HFF-Myc (cell line): ENCODE measurements at regions not wholly inside any gene's neighbourhood (a gene's known extent, or its start where the extent isn't known, plus 50 kb on each side); places are given as distances from the start of the nearest gene placed in this dataset.

Experiments
- DNase-seq: peaks from one replicate; pipeline ENCODE4 v3.0.0-alpha.2; 2011; ENCODE audit warnings: low read depth; ENCODE audit errors: extremely low read depth
- H3K4me3 ChIP-seq: replicated peaks from 2 replicates; pipeline ENCODE4 v1.5.1; 2011; ENCODE audit warnings: low read depth, mild to moderate bottlenecking, control low read depth, low read length
- TF ChIP-seq, protein P1 (sequence below): IDR thresholded peaks from 2 replicates; pipeline ENCODE4 v1.5.1; 2012; ENCODE audit warnings: mild to moderate bottlenecking, low read depth, low read length, control low read depth; ENCODE audit errors: missing control alignments

DNA sequence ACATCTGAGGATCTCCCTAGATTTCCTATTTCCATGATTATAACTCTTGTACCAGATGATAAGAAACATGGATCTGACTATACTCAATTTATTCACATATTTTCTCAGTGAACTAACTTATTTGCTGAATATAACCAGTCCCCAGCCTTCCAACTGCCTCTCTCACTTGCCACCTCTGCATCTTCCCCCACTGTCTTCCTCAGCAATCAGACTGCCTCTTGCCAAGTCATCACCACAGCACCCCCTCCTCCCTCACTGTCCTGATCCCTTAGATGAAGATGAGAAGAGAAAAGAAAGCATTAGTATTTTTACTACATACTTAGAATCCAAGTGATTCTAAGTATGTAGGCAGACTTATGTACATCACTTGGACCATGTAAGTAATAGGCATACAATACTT, 71.9 kb downstream of the GTPBP8 start:
- no peak overlapping the region for H3K4me3 ChIP-seq
- DNase-seq = no peak
- TF ChIP-seq, protein P1, sequence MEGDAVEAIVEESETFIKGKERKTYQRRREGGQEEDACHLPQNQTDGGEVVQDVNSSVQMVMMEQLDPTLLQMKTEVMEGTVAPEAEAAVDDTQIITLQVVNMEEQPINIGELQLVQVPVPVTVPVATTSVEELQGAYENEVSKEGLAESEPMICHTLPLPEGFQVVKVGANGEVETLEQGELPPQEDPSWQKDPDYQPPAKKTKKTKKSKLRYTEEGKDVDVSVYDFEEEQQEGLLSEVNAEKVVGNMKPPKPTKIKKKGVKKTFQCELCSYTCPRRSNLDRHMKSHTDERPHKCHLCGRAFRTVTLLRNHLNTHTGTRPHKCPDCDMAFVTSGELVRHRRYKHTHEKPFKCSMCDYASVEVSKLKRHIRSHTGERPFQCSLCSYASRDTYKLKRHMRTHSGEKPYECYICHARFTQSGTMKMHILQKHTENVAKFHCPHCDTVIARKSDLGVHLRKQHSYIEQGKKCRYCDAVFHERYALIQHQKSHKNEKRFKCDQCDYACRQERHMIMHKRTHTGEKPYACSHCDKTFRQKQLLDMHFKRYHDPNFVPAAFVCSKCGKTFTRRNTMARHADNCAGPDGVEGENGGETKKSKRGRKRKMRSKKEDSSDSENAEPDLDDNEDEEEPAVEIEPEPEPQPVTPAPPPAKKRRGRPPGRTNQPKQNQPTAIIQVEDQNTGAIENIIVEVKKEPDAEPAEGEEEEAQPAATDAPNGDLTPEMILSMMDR = no peak

DNA sequence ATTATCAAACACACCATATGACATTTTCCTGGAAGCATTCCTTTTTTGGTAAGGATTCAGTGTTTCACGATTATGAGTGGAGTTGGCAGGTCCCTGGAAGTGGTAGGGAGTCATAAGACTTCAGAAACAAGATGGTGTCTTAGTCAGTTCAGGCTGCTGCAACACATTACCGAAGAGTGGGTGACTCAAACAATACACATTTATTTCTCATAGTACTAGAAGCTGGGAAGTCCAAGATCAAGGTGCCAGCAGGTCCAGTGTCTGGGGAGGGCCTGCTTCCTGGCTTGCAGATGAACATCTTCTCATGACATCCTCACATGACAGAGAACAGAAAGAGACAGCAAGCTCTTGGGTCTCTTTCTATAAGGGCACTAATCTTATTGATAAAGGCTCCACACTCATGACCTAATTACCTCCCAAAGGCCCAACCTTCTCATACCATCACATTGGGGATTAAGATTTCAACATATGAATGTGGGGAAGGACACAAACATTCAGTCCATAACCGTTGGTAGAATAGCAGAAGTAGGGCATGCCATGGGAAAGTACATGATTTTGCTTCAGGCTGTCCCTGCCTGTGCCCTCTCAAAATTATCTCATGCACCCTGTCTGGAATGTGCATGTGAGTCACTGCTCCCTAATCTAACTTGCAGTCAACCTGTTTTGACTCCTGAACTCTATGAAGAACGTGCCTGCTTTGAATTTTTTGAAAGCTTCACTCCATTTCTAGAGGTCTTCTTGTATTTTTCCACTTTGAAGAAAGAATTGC, 72.5 kb downstream of the GTPBP8 start:
- TF ChIP-seq, protein P1 = no peak
- DNase-seq = no peak
- no peak overlapping the region for H3K4me3 ChIP-seq

DNA sequence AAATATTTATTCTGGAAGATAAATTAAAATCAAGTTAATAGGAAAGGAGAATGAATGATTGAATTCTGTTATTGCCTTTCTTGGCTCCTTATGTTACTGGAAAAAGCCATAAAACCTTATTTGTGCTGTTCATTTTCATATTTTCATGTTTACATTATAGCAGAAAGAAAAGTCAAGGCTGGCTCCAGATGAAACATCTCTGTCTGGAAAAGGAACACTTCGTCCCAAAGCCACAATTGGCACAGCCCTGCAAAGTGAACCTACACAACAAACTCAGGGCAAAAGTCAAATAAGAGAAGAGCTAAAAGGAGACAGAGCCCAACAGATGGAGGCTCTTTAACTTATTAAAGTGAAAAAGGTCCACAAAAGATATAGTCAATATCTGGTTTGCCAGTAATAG, 73.4 kb downstream of the GTPBP8 start:
- no peak overlapping the region for H3K4me3 ChIP-seq
- TF ChIP-seq, protein P1 = no peak
- DNase-seq = no peak

DNA sequence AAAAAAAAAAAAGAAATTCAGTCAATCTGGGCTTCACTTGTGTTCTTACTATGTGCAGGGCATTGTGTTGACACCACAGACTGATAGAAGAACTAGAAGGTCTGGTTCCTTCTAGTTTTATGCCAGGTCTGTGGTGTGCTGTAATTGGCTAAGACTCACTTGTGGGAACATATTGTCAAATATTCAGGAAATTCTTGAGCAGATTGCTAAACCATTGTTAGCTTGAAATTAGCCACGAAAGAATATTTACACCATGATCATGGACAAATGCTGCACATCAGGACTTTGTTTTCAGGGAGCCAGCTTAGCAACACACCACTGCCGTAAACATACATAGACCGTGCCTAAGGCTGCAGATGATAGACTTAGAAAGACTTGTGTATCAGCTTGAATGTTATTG, 74.6 kb downstream of the GTPBP8 start:
- DNase-seq = no peak
- TF ChIP-seq, protein P1 = no peak
- no peak overlapping the region for H3K4me3 ChIP-seq

DNA sequence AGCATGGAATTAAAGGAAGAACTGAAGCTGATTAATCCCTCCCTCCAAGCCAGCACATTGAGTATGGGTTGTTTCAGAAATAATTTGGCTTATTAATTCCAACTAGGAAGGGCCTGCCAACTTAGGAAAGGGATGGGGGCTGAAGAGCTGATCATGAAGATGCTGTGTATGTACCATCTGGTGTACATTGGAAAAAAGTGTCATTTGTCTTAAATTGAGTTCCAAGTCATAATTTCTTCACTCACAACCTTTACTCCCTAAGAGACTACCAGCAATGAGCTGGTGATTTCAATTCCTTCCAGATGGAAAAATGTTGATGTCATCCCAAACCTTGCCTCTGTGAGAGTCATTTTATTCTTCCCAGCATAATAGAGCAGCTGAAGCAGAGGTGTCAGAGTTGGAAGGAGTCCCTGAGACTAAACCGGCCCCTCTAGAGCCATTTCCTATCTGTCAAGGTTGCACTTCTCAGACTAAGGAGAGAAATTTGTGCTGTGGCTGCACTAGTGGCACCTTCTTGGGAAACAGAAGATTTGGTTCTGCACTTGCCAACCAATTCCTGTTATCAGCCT, 79.4 kb downstream of the GTPBP8 start:
- peak; percentile 81 for DNase-seq
- TF ChIP-seq, protein P1 = no peak
- no peak overlapping the region for H3K4me3 ChIP-seq

DNA sequence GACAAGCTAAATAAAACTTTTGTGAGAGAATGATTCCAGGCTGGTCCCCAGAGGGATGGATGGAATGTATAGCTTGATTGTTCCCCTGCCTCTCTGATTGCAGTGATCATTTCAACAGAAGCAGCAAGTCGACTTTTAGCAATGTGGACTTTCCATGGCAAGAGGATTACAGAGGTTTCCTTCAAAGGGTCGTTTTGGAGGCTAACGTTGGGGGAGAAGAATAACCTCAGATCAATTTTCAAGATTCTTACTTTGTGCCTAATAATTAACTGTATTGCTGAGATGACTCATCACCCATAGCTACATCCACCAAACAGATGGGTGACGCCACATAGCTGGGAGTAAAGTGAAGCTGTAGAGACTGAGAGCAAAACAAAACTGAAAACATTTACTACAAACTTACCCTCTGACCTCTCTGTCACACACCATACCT, 79.9 kb downstream of the GTPBP8 start:
- no peak overlapping the region for H3K4me3 ChIP-seq
- TF ChIP-seq, protein P1 = no peak
- DNase-seq = no peak
